HepG2 (cell line): ENCODE measurements at regions not wholly inside any gene's neighbourhood (a gene's known extent, or its start where the extent isn't known, plus 50 kb on each side); places are given as distances from the start of the nearest gene placed in this dataset.

Experiments
- CTCF ChIP-seq: sonication (generic); formaldehyde crosslinking; IDR thresholded peaks from 2 replicates; pipeline ENCODE4 v1.5.0; 2020; ENCODE audit warnings: mild to moderate bottlenecking, missing genetic modification reagents, moderate library complexity
- SALL2 ChIP-seq: sonication (generic); formaldehyde crosslinking; IDR thresholded peaks from 2 replicates; pipeline ENCODE4 v1.8.1; 2023; ENCODE audit warnings: mild to moderate bottlenecking, missing genetic modification reagents, inconsistent platforms
- ZKSCAN1 ChIP-seq: fragments of 150-350 bp; IDR thresholded peaks from 2 replicates; pipeline ENCODE4 v1.6.1; 2014; ENCODE audit warnings: low read length
- ZNF124 ChIP-seq: sonication (generic); formaldehyde crosslinking; IDR thresholded peaks from 2 replicates; pipeline ENCODE4 v1.4.0; 2020; ENCODE audit warnings: missing genetic modification reagents
- TF ChIP-seq, protein P1 (sequence below), 2 experiments: sonication (generic) in 1 of 2; formaldehyde crosslinking in 1 of 2; IDR thresholded peaks; 2 replicates each; pipeline versions ENCODE4 v1.5.1 to v1.6.1; 2011 to 2020; ENCODE audit warnings: borderline replicate concordance in 1 of 2, low read depth in 1 of 2, low read length in 1 of 2, mild to moderate bottlenecking in 1 of 2, missing genetic modification reagents in 1 of 2, moderate library complexity in 1 of 2

DNA sequence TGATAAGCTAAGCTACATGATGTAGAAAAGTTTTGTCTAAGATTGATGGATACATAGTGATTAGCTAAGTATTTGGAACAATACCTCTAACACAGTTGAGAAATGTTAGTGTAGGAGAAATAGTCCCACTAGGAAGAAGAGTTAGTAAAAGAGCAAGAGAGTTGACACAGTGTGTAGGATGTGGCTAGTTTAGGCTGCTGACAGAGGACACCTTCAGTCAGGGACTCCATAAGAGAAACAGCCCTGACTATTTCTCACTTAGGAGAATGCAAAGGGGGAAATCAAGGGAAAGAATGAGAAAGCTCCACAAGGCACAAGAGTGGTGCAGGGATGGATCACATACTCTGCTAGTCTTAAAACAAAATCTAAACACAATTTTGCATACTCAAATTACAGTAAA, 613.7 kb downstream of the SLC16A7 start:
- TF ChIP-seq CTCF (CRISPR knock-in tag) (no peak), ZKSCAN1 (no peak), ZNF124 (CRISPR knock-in tag) (no peak), SALL2 (no peak)
- TF ChIP-seq, protein P1, sequence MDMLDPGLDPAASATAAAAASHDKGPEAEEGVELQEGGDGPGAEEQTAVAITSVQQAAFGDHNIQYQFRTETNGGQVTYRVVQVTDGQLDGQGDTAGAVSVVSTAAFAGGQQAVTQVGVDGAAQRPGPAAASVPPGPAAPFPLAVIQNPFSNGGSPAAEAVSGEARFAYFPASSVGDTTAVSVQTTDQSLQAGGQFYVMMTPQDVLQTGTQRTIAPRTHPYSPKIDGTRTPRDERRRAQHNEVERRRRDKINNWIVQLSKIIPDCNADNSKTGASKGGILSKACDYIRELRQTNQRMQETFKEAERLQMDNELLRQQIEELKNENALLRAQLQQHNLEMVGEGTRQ (IDR thresholded peaks at IDR 0.05; ENCODE audit: low read depth, low read length), result no peak
- TF ChIP-seq, protein P1 (CRISPR knock-in tag; IDR thresholded peaks at IDR 0.05; ENCODE audit: borderline replicate concordance), result no peak
